ENCODE measurements at regions not wholly inside any gene's neighbourhood (a gene's known extent, or its start where the extent isn't known, plus 50 kb on each side); places are given as distances from the start of the nearest gene placed in this dataset.

GRCh38 chr11:69992026-69992425 is 86.1 kb upstream of the ANO1 start:
- H3K36me3 Mint-ChIP-seq (ENCODE audit: low read depth, unreplicated experiment): peaks cover 3% of the 10 kb centered on the region
- TF ChIP-seq CTCF (IDR thresholded peaks at IDR 0.05; ENCODE audit: unreplicated experiment): no peak
- no peak overlapping the region for H3K27ac Mint-ChIP-seq (ENCODE audit: unreplicated experiment)
- H3K4me1 Mint-ChIP-seq (ENCODE audit: unreplicated experiment): no peaks in the 10 kb centered on the region
- DNase-seq (ENCODE audit: low spot score): no peak
- H3K9me3 Mint-ChIP-seq (ENCODE audit: unreplicated experiment): no peaks in the 10 kb centered on the region
- H3K27me3 Mint-ChIP-seq (ENCODE audit: unreplicated experiment): peaks cover 2% of the 10 kb centered on the region
- no peak overlapping the region for H3K4me3 Mint-ChIP-seq (ENCODE audit: unreplicated experiment)

- TF ChIP-seq CTCF (IDR thresholded peaks at IDR 0.05; ENCODE audit: unreplicated experiment): no peak
- no peak for DNase-seq (ENCODE audit: low spot score)
- no peak overlapping the region for H3K27ac Mint-ChIP-seq (ENCODE audit: unreplicated experiment)
- peaks cover 2% of the 10 kb centered on the region for H3K27me3 Mint-ChIP-seq (ENCODE audit: unreplicated experiment)
- H3K9me3 Mint-ChIP-seq (ENCODE audit: unreplicated experiment): no peaks in the 10 kb centered on the region
- H3K36me3 Mint-ChIP-seq (ENCODE audit: low read depth, unreplicated experiment): peaks cover 3% of the 10 kb centered on the region
- no peak overlapping the region for H3K4me3 Mint-ChIP-seq (ENCODE audit: unreplicated experiment)
- H3K4me1 Mint-ChIP-seq (ENCODE audit: unreplicated experiment): no peaks in the 10 kb centered on the region
These were observed 85.0 kb upstream of the ANO1 start for GRCh38 chr11:69992943-69993694.

GRCh38 chr11:69994810-69995209 is 83.3 kb upstream of the ANO1 start:
- H3K9me3 Mint-ChIP-seq (ENCODE audit: unreplicated experiment): no peaks in the 10 kb centered on the region
- TF ChIP-seq CTCF (IDR thresholded peaks at IDR 0.05; ENCODE audit: unreplicated experiment): no peak
- DNase-seq (ENCODE audit: low spot score): no peak
- H3K27me3 Mint-ChIP-seq (ENCODE audit: unreplicated experiment): peaks cover 4% of the 10 kb centered on the region
- peaks cover 6% of the 10 kb centered on the region for H3K36me3 Mint-ChIP-seq (ENCODE audit: low read depth, unreplicated experiment)
- H3K4me1 Mint-ChIP-seq (ENCODE audit: unreplicated experiment): no peaks in the 10 kb centered on the region
- H3K4me3 Mint-ChIP-seq (ENCODE audit: unreplicated experiment): no peak overlapping the region
- no peak overlapping the region for H3K27ac Mint-ChIP-seq (ENCODE audit: unreplicated experiment)

- Mint-ChIP-seq H3K4me1 (ENCODE audit: unreplicated experiment) (no peaks in the 10 kb centered on the region), H3K27me3 (ENCODE audit: unreplicated experiment) (peaks cover 4% of the 10 kb centered on the region), H3K4me3 (ENCODE audit: unreplicated experiment) (no peak overlapping the region), H3K9me3 (ENCODE audit: unreplicated experiment) (no peaks in the 10 kb centered on the region), H3K27ac (ENCODE audit: unreplicated experiment) (no peak overlapping the region), H3K36me3 (ENCODE audit: low read depth, unreplicated experiment) (peaks cover 6% of the 10 kb centered on the region)
- DNase-seq (ENCODE audit: low spot score): no peak
- TF ChIP-seq CTCF (IDR thresholded peaks at IDR 0.05; ENCODE audit: unreplicated experiment): no peak
These were observed 82.4 kb upstream of the ANO1 start for GRCh38 chr11:69995697-69996096.

- DNase-seq (ENCODE audit: low spot score): no peak
- H3K27me3 Mint-ChIP-seq (ENCODE audit: unreplicated experiment): peaks cover 4% of the 10 kb centered on the region
- no peak for TF ChIP-seq CTCF (IDR thresholded peaks at IDR 0.05; ENCODE audit: unreplicated experiment)
- peaks cover 6% of the 10 kb centered on the region for H3K36me3 Mint-ChIP-seq (ENCODE audit: low read depth, unreplicated experiment)
- no peaks in the 10 kb centered on the region for H3K4me1 Mint-ChIP-seq (ENCODE audit: unreplicated experiment)
- H3K9me3 Mint-ChIP-seq (ENCODE audit: unreplicated experiment): no peaks in the 10 kb centered on the region
- no peak overlapping the region for H3K27ac Mint-ChIP-seq (ENCODE audit: unreplicated experiment)
- H3K4me3 Mint-ChIP-seq (ENCODE audit: unreplicated experiment): no peak overlapping the region
These were observed 81.7 kb upstream of the ANO1 start for GRCh38 chr11:69996451-69996850.
